HL-60 (cell line): ENCODE measurements at regions not wholly inside any gene's neighbourhood (a gene's known extent, or its start where the extent isn't known, plus 50 kb on each side); places are given as distances from the start of the nearest gene placed in this dataset.

ENCODE experiments used
- CTCF ChIP-seq: IDR thresholded peaks from one replicate; pipeline ENCODE4 v1.5.1; 2011; ENCODE audit warnings: low read length, control low read depth, inconsistent platforms; ENCODE audit not compliant: insufficient read depth
- POLR2AphosphoS5 ChIP-seq: IDR thresholded peaks from 2 replicates; pipeline ENCODE4 v1.6.1; 2012; ENCODE audit warnings: low read depth
- REST ChIP-seq: IDR thresholded peaks from 2 replicates; pipeline ENCODE4 v1.6.1; 2012; ENCODE audit warnings: low read depth; ENCODE audit not compliant: insufficient replicate concordance

- no peak for TF ChIP-seq CTCF
- no peak for TF ChIP-seq REST
- TF ChIP-seq POLR2AphosphoS5 = no peak
Observed at GRCh38 chr2:240235811-240236210, 95.4 kb upstream of the OTOS start.
